Fibroblast of the conjunctiva (primary cell): ENCODE measurements at regions not wholly inside any gene's neighbourhood (a gene's known extent, or its start where the extent isn't known, plus 50 kb on each side); places are given as distances from the start of the nearest gene placed in this dataset.
"Not testable (repeated sequence)": the region's sequence is repeated elsewhere in the genome, so short reads cannot be mapped to it uniquely, and the experiment has no call there.

ENCODE experiments used
- DNase-seq: peaks from one replicate; pipeline ENCODE4 v3.0.0-alpha.2; 2010; ENCODE audit warnings: low read depth

DNA sequence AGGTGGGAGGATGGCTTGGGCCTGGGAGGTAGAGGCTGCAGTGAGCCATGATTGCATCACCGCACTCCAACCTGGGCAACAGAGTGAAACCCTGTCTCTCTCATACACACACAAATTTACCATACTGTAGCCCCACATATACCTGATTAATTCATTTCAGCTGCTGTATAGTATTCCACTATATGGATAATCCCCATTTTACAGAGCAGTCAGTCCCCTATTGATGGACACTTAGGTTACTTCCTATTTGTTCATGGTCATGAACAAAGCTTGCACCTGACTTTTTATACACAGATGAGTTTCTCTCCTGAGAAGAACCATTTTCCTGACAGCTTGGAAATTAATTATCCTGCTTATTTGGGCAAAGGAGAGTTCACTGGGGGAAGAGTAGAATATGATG is 59.2 kb downstream of the EMX2 start:
- DNase-seq, result no peak

- DNase-seq, result no peak
Observed at GRCh38 chr10:117603081-117603480, 60.5 kb downstream of the EMX2 start.

DNA sequence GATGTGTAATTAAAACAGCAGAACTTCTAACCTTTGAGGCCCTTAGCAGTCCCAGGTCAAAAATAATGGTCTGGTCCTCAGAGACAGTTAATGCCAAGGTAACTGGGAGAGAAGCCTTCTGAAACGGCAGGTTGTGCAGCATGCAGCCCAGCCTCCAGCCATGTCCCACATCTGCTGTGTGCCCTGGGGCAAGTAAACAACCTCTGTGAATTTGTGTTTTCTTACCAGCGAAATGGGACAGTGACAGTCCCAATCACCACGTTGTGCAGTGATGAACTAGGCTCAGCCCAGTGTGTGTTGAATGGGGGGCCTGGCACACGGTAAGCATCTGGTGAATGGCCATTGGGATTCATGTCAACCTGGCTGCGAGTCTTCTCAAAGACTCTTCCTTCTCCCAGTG is 61.2 kb downstream of the EMX2 start:
- no peak for DNase-seq

GRCh38 chr10:117609095-117609795 is 66.7 kb downstream of the EMX2 start:
- peak; percentile 67 for DNase-seq

DNA sequence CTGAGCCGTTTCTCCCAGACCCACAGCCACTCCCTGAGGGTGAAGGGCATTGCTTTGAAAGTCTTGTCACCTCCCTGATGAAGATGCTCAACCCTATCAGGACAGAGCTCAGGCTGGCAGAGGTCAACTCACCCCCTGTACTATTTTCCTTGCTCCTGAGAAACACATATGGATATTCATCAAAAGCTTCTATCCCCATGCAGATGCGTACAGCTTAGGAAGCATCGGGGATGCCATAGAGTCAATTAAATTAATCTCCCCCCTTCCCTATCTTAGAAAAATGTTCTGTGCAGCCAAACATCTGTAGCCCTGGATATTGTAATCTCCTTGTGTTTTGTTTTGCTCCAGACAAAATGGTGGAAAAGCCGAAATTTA is 67.2 kb downstream of the EMX2 start:
- DNase-seq, result no peak

GRCh38 chr10:117610321-117610720 is 67.8 kb downstream of the EMX2 start:
- no peak for DNase-seq

GRCh38 chr10:117612113-117612512 is 69.6 kb downstream of the EMX2 start:
- no peak for DNase-seq

- no peak for DNase-seq
Observed at GRCh38 chr10:117615649-117616048, 73.1 kb downstream of the EMX2 start.

DNA sequence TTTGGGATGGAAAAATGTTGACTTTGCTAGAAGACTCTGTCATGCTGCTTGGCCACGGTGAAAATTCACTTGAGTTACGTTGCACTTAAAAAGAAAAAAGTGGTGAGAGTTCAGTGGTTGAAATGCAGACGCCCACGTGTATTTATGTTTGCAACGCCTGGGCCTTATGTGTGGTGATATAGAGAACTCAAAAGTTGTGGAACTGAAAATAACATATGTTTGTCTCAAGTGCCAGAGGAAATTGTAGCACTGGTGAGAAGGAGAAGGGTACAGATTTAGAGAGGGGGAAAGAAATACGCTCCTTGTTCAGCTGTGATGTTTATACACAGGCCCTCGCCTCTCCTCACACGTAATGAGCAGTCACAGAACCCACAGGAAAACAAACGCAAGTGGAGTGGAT is 73.6 kb downstream of the EMX2 start:
- no peak for DNase-seq

DNA sequence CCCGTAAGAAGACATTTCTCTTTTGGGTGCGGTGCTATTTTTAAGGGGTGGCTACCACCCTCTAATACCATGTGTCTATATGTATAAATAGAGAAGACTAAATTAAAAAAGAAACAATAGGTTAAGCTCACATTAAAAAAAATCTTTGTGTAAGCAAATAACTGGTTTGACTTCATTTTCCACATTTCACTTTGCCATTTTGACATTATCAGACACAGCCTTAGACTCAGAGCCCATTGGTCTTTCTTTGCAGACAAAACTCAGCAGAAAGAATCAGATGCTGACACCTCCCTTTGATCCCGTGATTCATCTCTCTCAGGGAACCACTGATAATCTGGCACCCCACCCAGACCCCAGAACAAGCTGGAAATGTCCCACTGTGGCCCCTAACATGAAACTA is 74.5 kb downstream of the EMX2 start:
- DNase-seq, result no peak

DNA sequence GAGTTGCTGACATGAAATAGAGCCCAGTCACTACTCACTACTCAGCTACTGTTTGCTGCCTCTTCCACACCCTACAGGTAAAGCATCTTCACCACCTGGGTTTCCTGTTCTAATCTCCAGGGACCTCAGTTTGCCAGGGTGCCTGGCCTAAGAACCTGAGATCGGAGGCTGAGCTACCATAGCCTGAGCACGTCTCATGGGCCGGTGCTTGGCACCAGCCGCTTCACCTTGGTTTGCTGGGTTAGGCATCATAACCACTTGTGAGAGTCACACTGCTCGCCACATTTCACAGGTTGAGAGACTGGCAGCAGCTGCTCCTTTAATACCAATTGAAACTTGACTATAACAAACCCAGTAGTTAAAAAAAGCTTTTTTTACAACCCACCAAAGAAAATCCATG is 75.1 kb downstream of the EMX2 start:
- no peak for DNase-seq

- DNase-seq, result no peak
Observed at GRCh38 chr10:117619223-117619622, 76.7 kb downstream of the EMX2 start.

DNA sequence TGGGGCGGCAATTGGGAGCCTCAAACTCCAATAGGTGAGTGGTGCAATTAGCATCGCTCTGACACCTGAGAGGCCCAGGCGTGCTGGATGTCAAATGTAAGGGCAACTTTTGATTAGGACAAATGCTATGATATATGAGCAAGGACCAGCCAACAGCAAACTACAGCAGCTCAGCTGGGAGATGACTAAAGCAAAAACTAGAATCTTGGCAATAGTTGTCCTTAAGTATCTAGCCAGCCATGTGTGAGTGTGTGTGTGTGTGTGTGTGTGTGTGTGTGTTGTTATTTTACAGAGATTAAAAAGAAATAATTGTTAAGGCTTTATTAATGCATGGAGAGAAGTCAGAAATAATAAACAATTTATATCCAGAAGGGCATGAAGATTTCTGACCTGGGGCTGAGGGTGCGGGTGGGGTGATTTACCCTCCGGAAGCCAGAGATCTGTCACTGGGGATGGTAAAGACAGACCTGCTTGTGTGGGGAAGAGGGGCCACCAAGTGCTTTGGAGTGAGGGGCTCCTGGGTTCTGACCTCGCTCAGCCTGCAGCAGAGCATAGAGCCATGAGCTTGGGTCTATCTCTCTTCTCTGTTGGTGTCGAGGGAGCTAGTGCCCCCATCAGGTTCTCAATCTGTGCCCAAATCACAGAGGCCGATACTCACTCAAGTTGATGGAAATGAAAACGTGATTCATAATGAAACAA is 77.3 kb downstream of the EMX2 start:
- no peak for DNase-seq

DNA sequence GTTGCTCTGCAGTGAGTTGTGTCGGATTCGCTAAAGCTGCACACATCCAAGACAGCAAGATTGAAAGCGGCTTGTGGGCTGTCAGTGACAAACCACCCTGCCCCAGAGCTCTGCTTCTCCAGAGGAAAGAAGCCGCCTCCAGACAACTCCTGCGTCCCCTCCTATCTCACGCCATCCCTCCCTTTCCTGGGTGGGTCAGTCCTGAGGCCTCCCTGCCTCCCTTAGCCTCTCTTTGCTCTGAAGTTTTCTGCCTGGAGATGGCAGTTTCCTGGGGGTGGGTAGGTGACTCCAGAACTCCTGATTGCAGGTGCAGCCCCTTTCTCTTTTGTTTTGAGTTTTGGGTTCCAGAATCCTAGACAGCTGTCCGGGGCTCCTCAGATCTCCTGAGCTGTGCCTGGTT is 78.7 kb downstream of the EMX2 start:
- DNase-seq, result no peak

DNA sequence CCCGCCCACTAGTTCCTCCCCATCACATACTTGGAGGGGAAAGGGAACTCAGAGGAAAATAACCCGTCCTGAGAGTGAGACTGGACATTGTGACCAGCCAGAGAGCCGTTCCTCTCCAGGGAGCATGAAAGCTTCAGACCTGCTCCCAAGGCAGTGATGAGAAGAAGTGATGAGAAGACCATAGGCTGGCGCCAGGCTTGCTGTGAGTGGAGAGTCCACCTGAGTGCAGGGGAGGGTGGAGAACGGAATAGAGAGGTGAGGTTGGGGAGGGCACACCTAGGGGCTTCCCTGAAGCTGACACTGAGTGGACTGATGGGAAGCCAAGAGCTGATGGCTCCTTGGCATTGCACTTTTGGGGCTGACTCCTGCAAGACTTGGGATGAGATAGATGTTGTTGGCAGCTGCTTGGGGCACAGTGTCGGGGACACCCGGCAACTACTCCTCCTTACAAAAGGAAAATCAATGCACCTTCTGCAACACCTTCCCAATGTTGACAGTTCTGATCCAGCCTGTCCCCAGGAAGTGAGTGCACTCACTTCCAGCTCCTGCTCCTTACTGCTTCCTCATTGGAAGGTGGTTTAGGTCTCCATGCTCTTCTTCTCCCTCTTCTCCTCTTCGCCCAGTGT is 79.4 kb downstream of the EMX2 start:
- DNase-seq, result no peak

GRCh38 chr10:117622471-117623184 is 80.1 kb downstream of the EMX2 start:
- no peak for DNase-seq

GRCh38 chr10:117626228-117626627 is 83.7 kb downstream of the EMX2 start:
- DNase-seq, result no peak

- no peak for DNase-seq
Observed at GRCh38 chr10:117627561-117627960, 85.0 kb downstream of the EMX2 start.

DNA sequence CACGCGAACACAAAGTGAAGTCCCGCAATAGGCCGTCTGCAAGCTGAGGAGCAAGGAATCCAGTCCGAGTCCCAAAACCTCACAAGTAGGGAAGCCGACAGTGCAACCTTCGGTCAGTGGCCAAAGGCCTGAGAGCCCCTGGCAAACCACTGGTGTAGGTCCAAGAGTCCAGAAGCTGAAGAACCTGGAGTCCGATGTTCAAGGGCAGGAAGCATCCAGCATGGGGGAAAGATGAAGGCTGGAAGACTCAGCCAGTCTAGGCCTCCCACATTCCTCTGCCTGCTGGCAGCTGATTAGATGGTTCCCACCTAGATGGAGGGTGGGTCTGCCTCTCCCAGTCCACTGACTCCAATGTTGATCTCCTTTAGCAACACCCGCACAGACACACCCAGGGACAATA is 87.2 kb downstream of the EMX2 start:
- not testable (repeated sequence) for DNase-seq

GRCh38 chr10:117631276-117632145 is 89.0 kb downstream of the EMX2 start:
- DNase-seq, result no peak

DNA sequence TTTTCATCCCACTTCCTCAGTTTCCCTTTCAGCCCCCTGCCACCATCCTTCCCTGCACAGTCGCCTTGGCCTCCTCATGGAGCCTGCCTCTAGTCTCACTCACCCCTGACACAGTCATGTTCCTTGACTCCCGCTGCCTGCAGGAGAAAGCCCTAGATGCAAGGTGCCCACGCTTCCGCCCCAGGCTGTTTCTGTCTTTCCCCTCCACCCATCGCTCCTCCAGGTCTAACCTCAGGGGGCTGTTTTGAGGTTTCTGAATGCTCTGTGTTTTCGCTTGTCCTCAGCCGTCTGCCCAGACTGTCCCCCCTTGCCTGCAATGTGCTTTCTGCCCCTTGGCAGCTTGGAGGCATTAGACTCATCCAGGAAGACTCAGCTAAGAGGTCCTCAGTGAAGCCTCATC is 89.9 kb downstream of the EMX2 start:
- no peak for DNase-seq

- no peak for DNase-seq
Observed at GRCh38 chr10:117635826-117636225, 93.3 kb downstream of the EMX2 start.
